Erythroblast (primary cell): ENCODE measurements at regions not wholly inside any gene's neighbourhood (a gene's known extent, or its start where the extent isn't known, plus 50 kb on each side); places are given as distances from the start of the nearest gene placed in this dataset.
"Not testable (repeated sequence)": the region's sequence is repeated elsewhere in the genome, so short reads cannot be mapped to it uniquely, and the experiment has no call there.

Experiments
- DNase-seq, 2 experiments: peaks; one replicate each; lab custom pipeline; 2025; lab: John Stamatoyannopoulos, UW
- GATA1 ChIP-seq: IDR thresholded peaks from 2 replicates; pipeline ENCODE4 v1.6.1; 2011; ENCODE audit warnings: low read depth, mild to moderate bottlenecking, control low read depth, low read length, moderate library complexity
- POLR2A ChIP-seq: IDR thresholded peaks from 2 replicates; pipeline ENCODE4 v1.6.1; 2011; ENCODE audit warnings: mild to moderate bottlenecking, low read length

DNA sequence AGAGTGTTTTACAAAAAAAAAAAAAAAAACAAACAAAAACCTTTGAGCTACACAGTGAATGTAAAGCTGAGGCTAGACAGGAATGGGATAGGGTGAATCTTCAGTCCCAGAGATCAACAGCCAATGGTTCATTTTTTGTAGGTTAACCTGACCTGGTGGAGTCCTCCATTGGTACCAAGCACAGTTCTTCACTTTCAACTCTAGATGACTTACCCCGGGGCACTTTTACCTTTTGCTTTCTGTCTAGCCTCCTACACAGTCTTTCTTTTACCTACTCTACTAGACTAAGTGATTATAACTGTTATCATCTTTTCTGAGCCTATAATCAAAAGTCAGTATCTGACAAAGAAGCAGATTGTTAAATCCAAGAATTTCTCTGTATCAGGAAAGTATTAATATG is 50.9 kb downstream of the ANXA2R start:
- TF ChIP-seq GATA1 (no peak), POLR2A (no peak)
- DNase-seq, result no peak

DNA sequence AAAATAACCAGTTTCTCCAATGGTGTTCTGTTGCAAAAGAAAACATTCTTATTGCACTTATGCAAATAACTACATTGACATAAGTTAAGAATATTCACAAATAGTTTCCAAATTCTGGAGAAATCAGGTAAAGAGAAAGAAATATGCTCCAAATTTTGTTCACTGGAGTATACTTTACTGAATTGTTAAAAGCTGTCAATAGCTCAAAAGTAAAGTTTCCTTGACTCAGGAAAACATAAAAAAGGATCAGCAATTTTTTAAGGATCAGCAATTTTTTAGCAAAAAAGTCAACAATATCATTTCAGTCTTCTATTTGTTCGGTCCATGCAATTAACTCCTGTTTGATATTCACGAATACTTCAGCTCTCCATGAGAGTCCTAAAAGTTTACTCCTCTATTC is 51.6 kb downstream of the ANXA2R start:
- TF ChIP-seq GATA1 (no peak), POLR2A (peak; percentile 4)
- DNase-seq, result no peak

DNA sequence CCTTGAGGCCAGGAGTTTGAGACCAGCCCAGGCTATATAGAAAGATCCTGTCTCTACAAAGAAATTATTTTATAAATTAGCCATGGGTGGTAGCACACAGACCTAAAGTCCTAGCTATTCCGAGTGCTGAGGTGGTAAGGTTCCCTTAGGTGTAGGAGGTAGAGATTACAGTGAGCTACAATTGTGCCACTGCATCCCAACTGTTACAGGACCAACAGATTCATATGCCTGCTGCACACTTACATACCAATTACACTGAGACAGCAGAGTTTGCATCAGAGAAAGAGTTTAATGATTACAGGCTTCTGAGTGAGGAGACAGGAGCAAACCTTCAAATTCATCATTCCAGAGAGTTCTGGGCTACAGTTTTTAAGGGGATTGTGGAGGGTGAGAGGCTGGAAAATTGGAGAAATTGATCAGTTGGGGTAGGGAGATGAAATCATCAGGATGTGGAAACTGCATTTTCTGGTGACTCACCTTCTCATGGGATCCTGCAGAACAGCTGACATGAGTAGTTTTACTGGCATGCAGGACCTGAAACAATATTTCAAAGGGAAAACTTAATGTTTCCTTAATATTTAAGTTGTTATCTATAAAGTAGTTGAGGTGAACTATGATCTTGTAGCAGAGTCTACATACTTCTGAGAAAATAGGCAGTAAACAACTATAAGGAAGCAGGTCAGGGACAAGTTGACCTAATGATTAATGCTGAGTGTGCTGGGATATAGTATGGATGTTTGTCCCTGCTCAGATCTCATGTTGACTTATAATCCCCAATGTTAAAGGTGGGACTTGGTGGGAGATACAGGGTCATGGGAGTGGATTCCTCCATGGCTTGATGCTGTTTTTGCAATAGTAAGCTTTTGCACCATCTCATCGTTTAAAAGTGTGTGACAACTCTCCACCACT is 54.7 kb downstream of the ANXA2R start:
- no peak for TF ChIP-seq POLR2A
- TF ChIP-seq GATA1, result no peak
- DNase-seq, result peak in 1 of 2 experiments; percentile 44

DNA sequence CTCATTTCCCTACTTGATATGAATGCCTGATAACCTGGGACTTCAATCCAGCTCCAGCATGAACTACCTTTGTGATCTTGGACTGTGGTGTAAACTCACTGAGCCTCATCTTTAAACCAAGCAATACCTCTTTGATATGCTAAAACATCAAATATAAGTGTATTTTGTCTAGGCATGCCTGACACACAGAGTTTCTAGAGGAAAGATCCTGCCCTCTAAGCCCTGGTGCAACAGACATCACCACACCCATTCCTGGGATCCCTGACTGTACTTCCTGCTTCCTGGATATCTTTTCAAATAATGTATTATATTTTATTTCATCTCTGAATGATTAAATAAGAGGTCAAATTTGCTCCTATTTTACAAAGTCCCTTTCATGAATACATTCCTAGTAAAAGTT is 55.8 kb downstream of the ANXA2R start:
- TF ChIP-seq POLR2A (no peak), GATA1 (no peak)
- DNase-seq, result no peak

DNA sequence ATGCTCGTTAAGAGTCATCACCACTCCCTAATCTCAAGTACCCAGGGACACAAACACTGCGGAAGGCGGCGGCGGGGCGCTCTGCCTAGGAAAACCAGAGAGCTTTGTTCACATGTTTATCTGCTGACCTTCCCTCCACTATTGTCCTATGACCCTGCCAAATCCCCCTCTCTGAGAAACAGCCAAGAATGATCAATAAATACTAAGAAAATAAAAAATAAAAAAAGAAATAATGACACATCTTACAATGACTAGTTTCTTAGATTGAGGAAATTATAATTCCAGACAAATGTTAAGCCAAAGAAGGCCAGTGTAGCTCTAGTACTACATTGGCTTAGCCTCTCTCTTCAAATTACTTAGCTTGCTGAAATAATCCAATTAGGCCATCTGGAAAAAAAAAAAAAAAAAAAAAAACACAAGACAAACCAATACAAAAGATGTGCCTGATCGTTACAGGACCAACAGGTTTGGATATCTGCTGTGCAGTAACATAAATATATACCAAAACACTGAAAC is 58.0 kb downstream of the ANXA2R start:
- DNase-seq, result peak; percentile 87 to 93
- TF ChIP-seq GATA1 (no peak), POLR2A (no peak)

DNA sequence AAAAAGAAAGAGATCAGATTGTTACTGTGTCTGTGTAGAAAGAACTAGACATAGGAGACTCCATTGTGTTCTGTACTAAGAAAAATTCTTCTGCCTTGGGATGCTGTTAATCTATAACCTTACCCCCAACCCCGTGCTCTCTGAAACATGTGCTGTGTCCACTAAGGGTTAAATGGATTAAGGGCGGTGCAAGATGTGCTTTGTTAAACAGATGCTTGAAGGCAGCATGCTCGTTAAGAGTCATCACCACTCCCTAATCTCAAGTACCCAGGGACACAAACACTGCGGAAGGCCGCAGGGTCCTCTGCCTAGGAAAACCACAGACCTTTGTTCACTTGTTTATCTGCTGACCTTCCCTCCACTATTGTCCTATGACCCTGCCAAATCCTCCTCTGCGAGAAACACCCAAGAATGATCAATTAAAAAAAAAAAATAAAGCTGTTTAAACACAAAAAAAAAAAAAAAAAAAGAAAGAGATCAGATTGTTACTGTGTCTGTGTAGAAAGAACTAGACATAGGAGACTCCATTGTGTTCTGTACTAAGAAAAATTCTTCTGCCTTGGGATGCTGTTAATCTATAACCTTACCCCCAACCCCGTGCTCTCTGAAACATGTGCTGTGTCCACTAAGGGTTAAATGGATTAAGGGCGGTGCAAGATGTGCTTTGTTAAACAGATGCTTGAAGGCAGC is 58.6 kb downstream of the ANXA2R start:
- not testable (repeated sequence) for DNase-seq

DNA sequence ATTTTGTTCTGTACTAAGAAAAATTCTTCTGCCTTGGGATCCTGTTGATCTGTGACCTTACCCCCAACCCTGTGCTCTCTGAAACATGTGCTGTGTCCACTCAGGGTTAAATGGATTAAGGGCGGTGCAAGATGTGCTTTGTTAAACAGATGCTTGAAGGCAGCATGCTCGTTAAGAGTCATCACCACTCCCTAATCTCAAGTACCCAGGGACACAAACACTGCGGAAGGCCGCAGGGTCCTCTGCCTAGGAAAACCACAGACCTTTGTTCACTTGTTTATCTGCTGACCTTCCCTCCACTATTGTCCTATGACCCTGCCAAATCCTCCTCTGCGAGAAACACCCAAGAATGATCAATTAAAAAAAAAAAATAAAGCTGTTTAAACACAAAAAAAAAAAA is 59.1 kb downstream of the ANXA2R start:
- not testable (repeated sequence) for DNase-seq

DNA sequence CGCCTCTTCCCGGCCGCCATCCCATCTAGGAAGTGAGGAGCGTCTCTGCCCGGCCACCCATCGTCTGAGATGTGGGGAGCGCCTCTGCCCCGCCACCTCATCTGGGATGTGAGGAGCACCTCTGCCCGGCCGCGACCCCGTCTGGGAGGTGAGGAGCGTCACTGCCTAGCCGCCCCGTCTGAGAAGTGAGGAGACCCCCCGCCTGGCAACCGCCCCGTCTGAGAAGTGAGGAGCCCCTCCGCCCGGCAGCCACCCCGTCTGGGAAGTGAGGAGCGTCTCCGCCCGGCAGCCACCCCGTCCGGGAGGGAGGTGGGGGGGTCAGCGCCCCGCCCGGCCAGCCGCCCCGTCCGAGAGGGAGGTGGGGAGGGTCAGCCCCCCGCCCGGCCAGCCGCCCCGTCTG is 59.7 kb downstream of the ANXA2R start:
- not testable (repeated sequence) for DNase-seq

DNA sequence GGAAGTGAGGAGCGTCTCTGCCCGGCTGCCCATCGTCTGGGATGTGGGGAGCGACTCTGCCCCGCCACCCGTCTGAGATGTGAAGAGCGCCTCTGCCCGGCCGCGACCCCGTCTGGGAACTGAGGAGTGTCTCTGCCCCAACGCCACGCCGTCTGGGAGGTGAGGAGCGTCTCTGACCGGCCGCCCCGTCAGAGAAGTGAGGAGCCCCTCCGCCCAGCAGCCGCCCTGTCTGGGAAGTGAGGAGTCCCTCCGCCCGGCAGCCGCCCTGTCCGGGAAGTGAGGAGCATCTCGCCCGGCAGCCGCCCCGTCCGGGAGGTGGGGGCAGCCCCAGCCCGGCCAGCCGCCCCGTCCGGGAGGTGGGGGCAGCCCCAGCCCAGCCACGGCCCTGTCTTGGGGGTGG is 60.9 kb downstream of the ANXA2R start:
- DNase-seq, result not testable (repeated sequence)

DNA sequence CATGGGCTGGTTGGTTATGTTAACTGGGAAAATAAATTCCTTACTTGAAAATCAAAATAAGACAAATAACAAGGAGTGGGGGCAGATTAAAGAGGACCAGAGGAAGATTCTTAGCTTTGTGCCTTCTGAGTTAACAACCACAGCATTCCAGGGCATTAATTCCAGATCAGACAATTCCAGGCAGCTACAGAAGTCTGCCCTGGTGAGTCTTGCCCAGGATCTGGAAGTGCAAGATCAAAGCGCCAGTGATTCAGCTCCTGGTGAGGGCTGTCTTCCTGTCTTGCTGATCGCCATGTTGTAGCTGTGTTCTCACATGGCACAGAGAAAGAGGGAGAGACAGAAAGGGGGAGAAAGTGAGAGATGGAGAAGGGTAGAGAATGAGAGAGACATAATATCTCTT is 65.6 kb downstream of the ANXA2R start:
- DNase-seq, result no peak
- TF ChIP-seq GATA1 (no peak), POLR2A (no peak)

DNA sequence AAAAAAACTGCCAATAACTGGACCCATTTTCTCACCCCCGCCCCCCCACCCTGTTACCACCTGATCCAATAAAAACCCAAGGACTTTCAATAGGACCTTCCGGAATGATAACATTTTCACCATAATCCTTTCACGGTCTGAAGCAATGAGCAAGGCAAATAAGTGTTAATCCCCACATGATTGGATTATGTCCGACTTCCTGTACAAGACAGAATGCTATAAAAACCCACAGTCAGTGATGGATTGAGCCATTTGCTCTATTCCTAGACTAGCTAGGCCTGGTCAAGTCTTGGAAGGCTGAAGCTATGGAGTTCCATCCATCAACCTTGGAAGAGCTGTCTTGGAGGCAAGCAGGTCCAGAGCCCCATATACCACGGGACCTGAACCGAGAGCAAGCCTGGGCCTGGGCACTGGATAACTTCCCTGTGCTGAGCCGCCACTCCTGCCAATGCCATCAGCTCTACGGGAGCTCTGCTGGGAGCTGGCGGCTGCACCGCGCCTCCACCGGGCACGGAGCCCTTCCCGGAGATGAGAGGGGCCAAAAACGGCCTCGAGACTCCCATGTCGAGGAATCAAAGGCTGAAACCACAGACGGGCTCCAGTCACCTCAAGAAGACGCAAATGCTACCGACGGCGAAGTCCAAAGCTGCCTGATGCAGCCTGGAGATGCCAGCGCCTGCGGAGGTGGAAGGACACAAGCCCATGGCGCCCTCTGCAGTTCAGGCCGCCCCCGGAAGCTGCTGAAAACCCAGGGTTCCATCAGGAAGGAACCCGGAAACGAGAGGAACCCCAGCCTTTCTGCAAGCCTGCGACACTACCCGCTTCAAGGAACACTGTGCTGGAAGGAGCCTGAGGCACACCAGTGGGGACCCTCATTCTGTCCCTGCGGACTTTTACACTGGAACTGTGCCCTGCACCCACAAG is 69.2 kb downstream of the ANXA2R start:
- peak; percentile 61 to 71 for DNase-seq
- no peak for TF ChIP-seq POLR2A
- no peak for TF ChIP-seq GATA1

DNA sequence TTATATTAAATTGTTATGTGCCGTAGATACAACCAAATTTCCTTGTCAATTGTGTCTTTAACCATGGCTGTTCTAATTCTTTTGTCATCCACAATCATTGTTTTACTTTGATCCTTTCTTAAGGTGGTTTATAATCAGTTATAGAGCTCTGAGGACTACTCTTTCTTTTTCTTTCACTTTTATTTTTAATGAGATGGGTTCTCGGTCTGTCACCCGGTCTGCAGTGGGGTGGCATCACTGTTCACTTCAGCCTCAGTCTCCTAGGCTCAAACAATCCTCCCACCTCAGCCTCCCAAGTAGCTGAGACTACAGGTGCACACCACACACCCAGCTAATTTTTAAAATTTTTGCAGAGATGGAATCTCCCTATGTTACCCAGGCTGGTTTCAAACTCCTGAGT is 74.2 kb downstream of the ANXA2R start:
- DNase-seq, result no peak
- TF ChIP-seq POLR2A, result no peak
- no peak for TF ChIP-seq GATA1

DNA sequence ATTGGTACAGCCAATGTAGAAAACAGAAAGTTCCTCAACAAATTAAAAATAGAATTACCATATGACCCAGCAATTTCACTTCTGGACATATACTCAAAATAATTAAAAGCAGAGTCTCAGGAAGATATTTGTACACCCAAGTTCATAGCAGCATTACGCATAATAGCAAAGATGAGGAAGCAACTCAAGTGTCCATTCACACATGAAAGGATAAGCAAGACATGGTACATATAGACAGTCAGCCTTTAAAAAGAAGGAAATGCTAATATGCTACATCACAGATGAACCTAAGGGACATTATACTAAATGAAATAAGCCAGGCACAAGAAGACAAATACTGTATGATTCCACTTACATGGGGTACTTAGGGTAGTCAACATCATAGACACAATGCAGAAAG is 76.7 kb downstream of the ANXA2R start:
- no peak for DNase-seq
- TF ChIP-seq GATA1 (no peak), POLR2A (no peak)

DNA sequence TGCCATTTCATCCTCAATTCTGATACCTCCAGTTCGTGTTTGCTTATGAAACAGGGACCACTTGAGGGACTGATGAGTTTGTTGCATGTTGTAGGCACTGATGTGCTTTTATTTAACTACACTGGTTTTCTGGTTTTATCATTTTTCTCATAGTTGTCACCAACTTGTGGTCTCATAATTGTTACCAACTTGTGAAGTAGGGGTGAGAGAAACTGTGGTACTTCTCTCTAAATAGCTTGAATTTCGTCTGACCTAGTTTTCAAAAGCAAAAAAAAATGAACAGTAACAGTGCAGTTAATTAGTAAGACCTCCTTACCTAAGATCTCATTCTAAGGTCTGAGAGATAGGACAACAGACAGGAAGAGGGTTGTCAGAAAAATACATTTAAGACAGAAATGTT is 78.0 kb downstream of the ANXA2R start:
- no peak for TF ChIP-seq GATA1
- no peak for TF ChIP-seq POLR2A
- DNase-seq, result no peak
